GM21423 (cell line): ENCODE measurements at regions not wholly inside any gene's neighbourhood (a gene's known extent, or its start where the extent isn't known, plus 50 kb on each side); places are given as distances from the start of the nearest gene placed in this dataset.

Source experiments
- ATAC-seq: cut with Tn5 transposase; IDR thresholded peaks from one replicate; pipeline ENCODE4 v1.9.1; 2021; ENCODE audit warnings: mild to moderate bottlenecking, moderate library complexity; ENCODE audit not compliant: unreplicated experiment

- ATAC-seq = no peak
These were observed 392.6 kb upstream of the MARCKS start for GRCh38 chr6:113464536-113464935.

- no peak for ATAC-seq
These were observed 392.2 kb upstream of the MARCKS start for GRCh38 chr6:113464960-113465359.

- no peak for ATAC-seq
These were observed 390.6 kb upstream of the MARCKS start for GRCh38 chr6:113466526-113466925.

GRCh38 chr6:113475392-113475791, 381.8 kb upstream of the MARCKS start:
- ATAC-seq = no peak

- ATAC-seq = no peak
These were observed 380.0 kb upstream of the MARCKS start for GRCh38 chr6:113476937-113477839.

- no peak for ATAC-seq
These were observed 376.5 kb upstream of the MARCKS start for GRCh38 chr6:113480616-113481015.

GRCh38 chr6:113481458-113481857, 375.7 kb upstream of the MARCKS start:
- no peak for ATAC-seq

GRCh38 chr6:113481910-113482309, 375.2 kb upstream of the MARCKS start:
- no peak for ATAC-seq

- ATAC-seq = no peak
These were observed 374.4 kb upstream of the MARCKS start for GRCh38 chr6:113482771-113483170.

- ATAC-seq = no peak
These were observed 370.9 kb upstream of the MARCKS start for GRCh38 chr6:113486199-113486598.

GRCh38 chr6:113487489-113488058, 369.6 kb upstream of the MARCKS start:
- ATAC-seq = no peak

GRCh38 chr6:113488061-113488460, 369.1 kb upstream of the MARCKS start:
- ATAC-seq = no peak

GRCh38 chr6:113488812-113489685, 368.1 kb upstream of the MARCKS start:
- no peak for ATAC-seq

GRCh38 chr6:113489952-113490746, 367.0 kb upstream of the MARCKS start:
- no peak for ATAC-seq

GRCh38 chr6:113491376-113491775, 365.8 kb upstream of the MARCKS start:
- ATAC-seq = no peak

- no peak for ATAC-seq
These were observed 363.2 kb upstream of the MARCKS start for GRCh38 chr6:113493991-113494390.

GRCh38 chr6:113495521-113495920, 361.6 kb upstream of the MARCKS start:
- no peak for ATAC-seq

- no peak for ATAC-seq
These were observed 361.0 kb upstream of the MARCKS start for GRCh38 chr6:113496166-113496565.

- no peak for ATAC-seq
These were observed 356.9 kb upstream of the MARCKS start for GRCh38 chr6:113500221-113500620.

GRCh38 chr6:113505084-113505699, 352.0 kb upstream of the MARCKS start:
- ATAC-seq = no peak
